HG03378 (cell line): ENCODE measurements at regions not wholly inside any gene's neighbourhood (a gene's known extent, or its start where the extent isn't known, plus 50 kb on each side); places are given as distances from the start of the nearest gene placed in this dataset.

Experiments used
- ATAC-seq: cut with Tn5 transposase; IDR thresholded peaks from one replicate; pipeline ENCODE4 v1.9.1; 2021; ENCODE audit warnings: mild to moderate bottlenecking, moderate library complexity; ENCODE audit not compliant: unreplicated experiment

GRCh38 chr13:40161351-40161810, 505.1 kb downstream of the FOXO1 start:
- no peak for ATAC-seq

- no peak for ATAC-seq
Measured at GRCh38 chr13:40161931-40162330, 504.5 kb downstream of the FOXO1 start.

GRCh38 chr13:40163066-40164000, 503.1 kb downstream of the FOXO1 start:
- ATAC-seq = no peak

- no peak for ATAC-seq
Measured at GRCh38 chr13:40164133-40164532, 502.3 kb downstream of the FOXO1 start.

GRCh38 chr13:40165316-40165932, 501.0 kb downstream of the FOXO1 start:
- ATAC-seq = no peak

- no peak for ATAC-seq
Measured at GRCh38 chr13:40167327-40167726, 499.1 kb downstream of the FOXO1 start.

- no peak for ATAC-seq
Measured at GRCh38 chr13:40168425-40169166, 497.8 kb downstream of the FOXO1 start.

GRCh38 chr13:40169476-40169875, 497.0 kb downstream of the FOXO1 start:
- ATAC-seq = no peak

- ATAC-seq = no peak
Measured at GRCh38 chr13:40170091-40170490, 496.4 kb downstream of the FOXO1 start.

- no peak for ATAC-seq
Measured at GRCh38 chr13:40170982-40171381, 495.5 kb downstream of the FOXO1 start.

GRCh38 chr13:40171566-40171965, 494.9 kb downstream of the FOXO1 start:
- no peak for ATAC-seq

GRCh38 chr13:40172149-40172591, 494.3 kb downstream of the FOXO1 start:
- ATAC-seq = no peak

GRCh38 chr13:40172878-40173277, 493.6 kb downstream of the FOXO1 start:
- ATAC-seq = no peak

- ATAC-seq = no peak
Measured at GRCh38 chr13:40175639-40176038, 490.8 kb downstream of the FOXO1 start.

- no peak for ATAC-seq
Measured at GRCh38 chr13:40176242-40176641, 490.2 kb downstream of the FOXO1 start.

GRCh38 chr13:40178130-40178529, 488.3 kb downstream of the FOXO1 start:
- ATAC-seq = no peak

- ATAC-seq = no peak
Measured at GRCh38 chr13:40179445-40180281, 486.8 kb downstream of the FOXO1 start.

GRCh38 chr13:40180776-40181175, 485.7 kb downstream of the FOXO1 start:
- ATAC-seq = no peak

- ATAC-seq = no peak
Measured at GRCh38 chr13:40181203-40181845, 485.1 kb downstream of the FOXO1 start.

- no peak for ATAC-seq
Measured at GRCh38 chr13:40182591-40182990, 483.9 kb downstream of the FOXO1 start.
